K562 (cell line): ENCODE measurements at regions not wholly inside any gene's neighbourhood (a gene's known extent, or its start where the extent isn't known, plus 50 kb on each side); places are given as distances from the start of the nearest gene placed in this dataset.

Experiments
- ATAC-seq: fragments of 200-7000 bp; cut with Tn5 transposase; 3 replicates; pipeline ENCODE4 v1.9.1; 2020; ENCODE audit warnings: moderate library complexity
- BruUV-seq: library from RNA; stranded (reverse); fragments of 400-500 nt; replicated peaks from 2 replicates; lab custom pipeline; 2021; lab: Mats Ljungman, UMichigan
- CTCF ChIA-PET: fragments of 300-600 bp; formaldehyde crosslinking; extraction: SDS; loops from one replicate; lab custom pipeline; 2021; ENCODE audit warnings: low intra/inter-chr PET ratio; lab: Yijun Ruan, JAX
- POLR2A ChIA-PET: fragments of 300-600, 350-650 bp; sonication (Branson Sonifier 250); formaldehyde crosslinking; extraction: SDS; loops from one replicate; lab custom pipeline; 2021; ENCODE audit warnings: antibody characterized with exemption, inconsistent platforms; lab: Yijun Ruan, JAX
- DNase-seq, 4 experiments: peaks; one replicate each; pipeline versions ENCODE4 v3.0.0 to v3.0.0-alpha.2; 2011 to 2018; ENCODE audit warnings: low spot score in 3 of 4, mixed read lengths in 3 of 4; ENCODE audit errors: extremely low read depth in 1 of 4
- FAIRE-seq: peaks from 2 replicates; lab custom pipeline; 2011; peaks lifted over from hg19 to GRCh38; lab: Jason Lieb, UNC
- H2AFZ ChIP-seq: 2 replicates; pipeline ENCODE4 v1.6.0; 2011; ENCODE audit warnings: low read depth, low read length, control low read depth, inconsistent platforms
- H3K27ac ChIP-seq: fragments of 200-600 bp; 3 replicates; pipeline ENCODE4 v1.8.0; 2011; ENCODE audit warnings: low read depth, mild to moderate bottlenecking, control low read depth, inconsistent platforms, low read length, moderate library complexity, mixed read lengths; ENCODE audit errors: extremely low read depth
- H3K27me3 ChIP-seq, 2 experiments: fragments of 300-600 bp in 1 of 2; 2 replicates in 1 of 2; 3 replicates in 1 of 2; pipeline versions ENCODE4 v1.6.0 to v1.8.0; 2011; ENCODE audit warnings: inconsistent platforms in 2 of 2, low read length in 2 of 2, mild to moderate bottlenecking in 1 of 2, mixed read lengths in 1 of 2, moderate library complexity in 1 of 2; ENCODE audit not compliant: control insufficient read depth in 2 of 2, insufficient read depth in 2 of 2
- H3K36me3 ChIP-seq: fragments of 300-600 bp; 3 replicates; pipeline ENCODE4 v1.8.0; 2011; ENCODE audit warnings: mild to moderate bottlenecking, low read length, inconsistent platforms; ENCODE audit not compliant: control insufficient read depth, insufficient read depth
- H3K4me1 ChIP-seq, 2 experiments: fragments of 200-600 bp in 1 of 2; replicated peaks in 1 of 2; 2 replicates in 1 of 2; 3 replicates in 1 of 2; pipeline versions ENCODE4 v1.5.1 to v1.8.0; 2011; ENCODE audit warnings: inconsistent platforms in 2 of 2, low read length in 2 of 2, mild to moderate bottlenecking in 1 of 2, mixed read lengths in 1 of 2, moderate library complexity in 1 of 2; ENCODE audit not compliant: control insufficient read depth in 2 of 2, insufficient read depth in 2 of 2
- H3K4me2 ChIP-seq: 2 replicates; pipeline ENCODE4 v1.6.1; 2011; ENCODE audit warnings: low read length, control low read depth, inconsistent platforms, mixed read lengths; ENCODE audit not compliant: insufficient read depth
- H3K4me3 ChIP-seq: fragments of 200-600 bp; sonication (generic), shearing (Covaris generic); 2 replicates; pipeline ENCODE4 v1.5.1; 2016; ENCODE audit warnings: control low read depth, inconsistent platforms
- H3K79me2 ChIP-seq: fragments of 200-600 bp; 3 replicates; pipeline ENCODE4 v1.8.0; 2011; ENCODE audit warnings: low read length, inconsistent platforms; ENCODE audit not compliant: control insufficient read depth, insufficient read depth
- H3K9ac ChIP-seq, 2 experiments: 2 replicates each; pipeline versions ENCODE4 v1.6.0 to v1.6.1; 2011; ENCODE audit warnings: low read depth in 2 of 2, low read length in 2 of 2, control low read depth in 1 of 2, inconsistent platforms in 1 of 2, mild to moderate bottlenecking in 1 of 2, mixed read lengths in 1 of 2; ENCODE audit not compliant: insufficient read depth in 1 of 2
- H3K9me1 ChIP-seq: one replicate; pipeline ENCODE4 v1.6.0; 2011; ENCODE audit warnings: inconsistent platforms, mild to moderate bottlenecking, low read length, moderate library complexity; ENCODE audit not compliant: control insufficient read depth, insufficient read depth
- H3K9me3 ChIP-seq: replicated peaks from 2 replicates; pipeline ENCODE4 v1.5.1; 2011; ENCODE audit warnings: low read depth, low read length, inconsistent platforms; ENCODE audit not compliant: control insufficient read depth, insufficient read depth
- H4K20me1 ChIP-seq: replicated peaks from 2 replicates; pipeline ENCODE4 v1.6.1; 2011; ENCODE audit warnings: low read length, inconsistent platforms, mixed read lengths; ENCODE audit not compliant: control insufficient read depth, insufficient read depth
- FOXK1 ChIP-seq: sonication (generic); formaldehyde crosslinking; IDR thresholded peaks from 2 replicates; pipeline ENCODE4 v1.8.0; 2022; ENCODE audit warnings: missing genetic modification reagents, mild to moderate bottlenecking, borderline replicate concordance
- PHF21A ChIP-seq: fragments of 450-650 bp; IDR thresholded peaks from 2 replicates; pipeline ENCODE4 v1.6.1; 2017; ENCODE audit warnings: low read depth, borderline replicate concordance
- SRSF3 ChIP-seq: fragments of 200-400 bp; formaldehyde crosslinking; IDR thresholded peaks from 2 replicates; pipeline ENCODE4 v1.6.1; 2016; ENCODE audit warnings: mild to moderate bottlenecking, low read length, moderate library complexity; ENCODE audit not compliant: insufficient read depth
- ZNF197 ChIP-seq: fragments of 200-800 bp; sonication (Bioruptor generic); IDR thresholded peaks from 2 replicates; pipeline ENCODE4 v1.6.1; 2016; ENCODE audit warnings: low read depth, missing genetic modification characterization, missing compliant biosample characterization
- ZNF778 ChIP-seq: fragments of 450-650 bp; formaldehyde crosslinking; IDR thresholded peaks from 2 replicates; pipeline ENCODE4 v1.4.0; 2020; ENCODE audit warnings: mild to moderate bottlenecking, moderate library complexity
- ZNF79 ChIP-seq: fragments of 250-450 bp; sonication (Bioruptor Pico); IDR thresholded peaks from 2 replicates; pipeline ENCODE4 v1.4.0; 2020; ENCODE audit warnings: low read depth, mild to moderate bottlenecking, moderate library complexity
- WGBS: fragments of 100-300 bp; shearing (Covaris generic); methylation state at CpG from one replicate; pipeline ENCODE4 v1.1.6; 2016; ENCODE audit warnings: low coverage, mixed read lengths; ENCODE audit not compliant: insufficient coverage; ENCODE audit errors: missing lambda C conversion rate; 5-methylcytosine and 5-hydroxymethylcytosine counted together
- in situ Hi-C: fragments of 300-500 bp; cut with MboI; formaldehyde crosslinking; loops from 4 replicates; pipeline ENCODE4 v1.15.0; 2018; ENCODE audit warnings: inconsistent platforms, mixed read lengths
- intact Hi-C: fragments of 100-400 bp; cut with micrococcal nuclease; formaldehyde crosslinking; loops from 2 replicates; pipeline ENCODE4 v1.14.2; 2022
- TF ChIP-seq, protein P1 (sequence below), 3 experiments: fragments of 200-800 bp in 1 of 3; fragments of 250-450 bp in 1 of 3; fragments of 450-650 bp in 1 of 3; sonication (Bioruptor Pico) in 1 of 3; sonication (Bioruptor generic) in 1 of 3; formaldehyde crosslinking in 1 of 3; IDR thresholded peaks; 2 replicates each; pipeline versions ENCODE4 v1.6.1 to v1.8.0; 2016 to 2022; ENCODE audit warnings: mild to moderate bottlenecking in 2 of 3, missing genetic modification characterization in 2 of 3, missing compliant biosample characterization in 1 of 3, moderate library complexity in 1 of 3

DNA sequence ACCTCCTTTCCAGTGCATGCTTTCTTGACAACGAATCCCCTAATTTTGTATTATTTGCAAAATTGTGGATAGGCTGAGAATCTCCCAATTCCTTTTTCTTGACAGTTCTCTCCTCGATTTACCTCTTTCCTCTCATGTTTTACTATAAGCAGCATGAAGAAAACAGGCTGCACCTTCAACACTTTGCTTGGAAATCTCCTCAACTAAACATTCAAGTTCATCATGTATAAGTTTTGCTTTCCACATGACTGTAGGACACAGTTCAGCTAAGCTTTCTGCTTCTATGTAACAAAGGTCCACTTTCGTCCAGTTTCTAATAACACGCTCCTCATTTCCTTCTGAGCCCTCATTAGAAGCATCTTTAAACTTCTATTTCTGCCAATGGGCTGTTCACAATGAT lies 199.0 kb upstream of the NLRP1 start:
- H4K20me1 ChIP-seq = no peaks in the 10 kb centered on the region
- in situ Hi-C loops (no loop called here), intact Hi-C loops (no loop called here)
- H3K27me3 ChIP-seq = no peaks in the 10 kb centered on the region
- POLR2A ChIA-PET = no interaction called here
- no peaks in the 10 kb centered on the region for H3K9me3 ChIP-seq
- H3K4me3 ChIP-seq = no peak overlapping the region
- H3K4me1 ChIP-seq = no peaks in the 10 kb centered on the region
- ATAC-seq (no peak), FAIRE-seq (no peak), DNase-seq (no peak)
- H3K27ac ChIP-seq = no peak overlapping the region
- TF ChIP-seq ZNF79 (CRISPR knock-in tag) (no peak), ZNF197 (CRISPR knock-in tag) (no peak), SRSF3 (no peak), FOXK1 (CRISPR knock-in tag) (no peak), PHF21A (no peak), ZNF778 (CRISPR knock-in tag) (no peak)
- TF ChIP-seq, protein P1, sequence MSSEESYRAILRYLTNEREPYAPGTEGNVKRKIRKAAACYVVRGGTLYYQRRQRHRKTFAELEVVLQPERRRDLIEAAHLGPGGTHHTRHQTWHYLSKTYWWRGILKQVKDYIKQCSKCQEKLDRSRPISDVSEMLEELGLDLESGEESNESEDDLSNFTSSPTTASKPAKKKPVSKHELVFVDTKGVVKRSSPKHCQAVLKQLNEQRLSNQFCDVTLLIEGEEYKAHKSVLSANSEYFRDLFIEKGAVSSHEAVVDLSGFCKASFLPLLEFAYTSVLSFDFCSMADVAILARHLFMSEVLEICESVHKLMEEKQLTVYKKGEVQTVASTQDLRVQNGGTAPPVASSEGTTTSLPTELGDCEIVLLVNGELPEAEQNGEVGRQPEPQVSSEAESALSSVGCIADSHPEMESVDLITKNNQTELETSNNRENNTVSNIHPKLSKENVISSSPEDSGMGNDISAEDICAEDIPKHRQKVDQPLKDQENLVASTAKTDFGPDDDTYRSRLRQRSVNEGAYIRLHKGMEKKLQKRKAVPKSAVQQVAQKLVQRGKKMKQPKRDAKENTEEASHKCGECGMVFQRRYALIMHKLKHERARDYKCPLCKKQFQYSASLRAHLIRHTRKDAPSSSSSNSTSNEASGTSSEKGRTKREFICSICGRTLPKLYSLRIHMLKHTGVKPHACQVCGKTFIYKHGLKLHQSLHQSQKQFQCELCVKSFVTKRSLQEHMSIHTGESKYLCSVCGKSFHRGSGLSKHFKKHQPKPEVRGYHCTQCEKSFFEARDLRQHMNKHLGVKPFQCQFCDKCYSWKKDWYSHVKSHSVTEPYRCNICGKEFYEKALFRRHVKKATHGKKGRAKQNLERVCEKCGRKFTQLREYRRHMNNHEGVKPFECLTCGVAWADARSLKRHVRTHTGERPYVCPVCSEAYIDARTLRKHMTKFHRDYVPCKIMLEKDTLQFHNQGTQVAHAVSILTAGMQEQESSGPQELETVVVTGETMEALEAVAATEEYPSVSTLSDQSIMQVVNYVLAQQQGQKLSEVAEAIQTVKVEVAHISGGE (CRISPR knock-in tag; IDR thresholded peaks at IDR 0.05) = no peak
- CTCF ChIA-PET = no interaction called here
- 3% methylated on average over 3 of the region's 4 CpGs for WGBS
- H3K79me2 ChIP-seq = no peaks in the 10 kb centered on the region
- no peak overlapping the region for H2AFZ ChIP-seq
- no TSS peak for BruUV-seq
- H3K9ac ChIP-seq = no peak overlapping the region
- H3K36me3 ChIP-seq = no peaks in the 10 kb centered on the region
- no peak overlapping the region for H3K4me2 ChIP-seq
- H3K9me1 ChIP-seq = no peaks in the 10 kb centered on the region
